Suppressor macrophage treated with lipopolysaccharide for 4 hours (primary cell): ENCODE measurements at regions not wholly inside any gene's neighbourhood (a gene's known extent, or its start where the extent isn't known, plus 50 kb on each side); places are given as distances from the start of the nearest gene placed in this dataset.
"Not testable (repeated sequence)": the region's sequence is repeated elsewhere in the genome, so short reads cannot be mapped to it uniquely, and the experiment has no call there.

Source experiments
- DNase-seq: peaks from one replicate; pipeline ENCODE4 v3.0.0-alpha.2; 2020

DNA sequence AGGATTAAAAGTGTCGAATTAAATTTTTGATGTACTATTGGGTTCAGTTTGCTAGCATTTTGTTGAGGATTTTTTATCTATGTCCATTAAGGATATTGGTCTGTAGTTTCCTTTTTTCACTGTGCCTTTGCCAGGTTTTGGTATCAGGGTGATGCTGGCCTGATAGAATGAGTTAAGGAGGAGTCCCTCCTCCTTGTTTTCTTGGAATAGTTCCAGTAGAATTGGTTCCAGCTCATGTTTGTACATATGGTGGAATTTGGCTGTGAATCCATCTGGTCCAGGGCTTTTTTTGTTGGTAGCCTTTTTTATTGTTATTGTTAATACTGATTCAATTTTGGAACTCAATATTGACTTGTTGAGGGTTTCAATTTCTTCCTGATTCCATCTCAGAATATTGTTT lies 141.8 kb downstream of the SIM1 start:
- DNase-seq: no peak

DNA sequence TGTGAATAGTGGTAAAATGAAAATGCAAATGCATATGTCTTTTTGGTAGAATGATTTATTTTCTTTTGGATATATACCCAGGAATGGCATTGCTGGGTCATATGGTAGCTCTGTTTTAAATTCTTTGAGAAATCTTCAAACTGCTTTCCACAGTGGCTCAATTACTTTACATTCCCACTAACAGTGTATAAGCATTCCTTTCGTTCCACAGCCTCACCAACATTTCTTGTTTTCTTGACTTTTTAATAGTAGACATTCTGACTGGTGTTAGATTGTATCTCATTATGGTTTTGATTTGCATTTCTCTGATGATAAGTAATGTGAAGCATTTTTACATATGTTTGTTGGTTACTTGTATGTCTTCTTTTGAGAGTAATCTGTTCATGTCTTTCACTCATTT lies 144.0 kb downstream of the SIM1 start:
- no peak for DNase-seq

DNA sequence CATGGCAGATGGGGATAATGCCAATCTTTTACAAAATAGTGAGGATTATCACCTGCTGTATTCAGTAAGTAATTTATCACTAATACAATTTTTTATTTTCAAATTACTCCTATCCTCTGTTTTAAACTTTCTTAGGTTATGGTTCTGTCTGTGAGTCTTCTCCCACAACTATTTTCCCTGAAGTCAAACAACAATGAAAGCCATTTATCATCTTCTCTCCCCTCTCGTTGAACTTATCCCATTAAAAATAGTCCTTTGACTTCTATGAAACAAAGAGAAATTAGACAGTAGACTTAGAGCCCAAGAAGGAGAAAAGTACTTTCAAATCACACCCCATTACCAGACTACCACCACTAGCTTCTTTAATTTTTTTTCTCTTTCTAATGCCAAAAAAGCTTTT lies 147.7 kb downstream of the SIM1 start:
- no peak for DNase-seq

DNA sequence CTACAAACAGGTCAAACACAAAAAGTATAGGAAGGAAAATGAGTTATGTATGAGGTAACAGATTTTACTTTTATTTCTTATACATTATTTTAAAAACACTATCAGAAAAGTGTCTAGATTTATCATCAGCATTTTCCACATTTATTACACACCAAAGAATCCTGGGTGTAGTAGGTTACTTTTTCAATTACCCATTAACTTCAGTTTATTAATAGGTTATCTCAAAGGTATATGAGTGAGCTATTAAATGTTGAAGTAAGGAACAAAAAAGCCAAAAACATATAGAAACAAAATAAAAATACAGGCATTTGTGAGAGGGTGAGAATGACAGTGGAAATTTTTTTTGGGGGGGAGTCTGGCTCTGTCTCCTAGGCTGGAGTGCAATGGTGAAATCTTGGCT lies 150.5 kb downstream of the SIM1 start:
- no peak for DNase-seq

DNA sequence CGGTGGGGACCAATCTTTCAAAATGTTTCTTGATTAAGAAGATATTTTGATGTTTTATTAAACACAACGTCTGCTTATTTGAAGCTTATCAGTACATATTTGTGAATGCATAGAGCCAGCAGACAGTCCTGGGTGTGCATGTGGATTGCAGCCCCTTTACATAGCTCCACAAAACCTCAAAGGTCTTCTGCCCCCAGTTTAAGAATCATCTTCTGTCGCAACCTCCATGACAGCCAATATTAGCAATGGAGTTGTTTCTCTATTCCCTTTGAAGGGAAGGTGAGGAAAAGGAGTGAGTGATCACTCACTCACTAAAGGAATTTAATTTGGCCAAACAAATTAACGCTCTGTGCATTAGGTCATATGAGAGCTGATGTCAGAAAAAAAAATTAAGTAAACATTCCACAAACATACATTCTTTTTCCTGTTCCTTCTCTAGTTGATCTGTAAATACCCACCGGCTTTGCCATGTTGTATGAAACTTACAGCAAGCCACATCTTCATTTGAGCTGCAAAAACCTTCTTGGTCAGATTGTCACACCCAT lies 152.9 kb downstream of the SIM1 start:
- no peak for DNase-seq

DNA sequence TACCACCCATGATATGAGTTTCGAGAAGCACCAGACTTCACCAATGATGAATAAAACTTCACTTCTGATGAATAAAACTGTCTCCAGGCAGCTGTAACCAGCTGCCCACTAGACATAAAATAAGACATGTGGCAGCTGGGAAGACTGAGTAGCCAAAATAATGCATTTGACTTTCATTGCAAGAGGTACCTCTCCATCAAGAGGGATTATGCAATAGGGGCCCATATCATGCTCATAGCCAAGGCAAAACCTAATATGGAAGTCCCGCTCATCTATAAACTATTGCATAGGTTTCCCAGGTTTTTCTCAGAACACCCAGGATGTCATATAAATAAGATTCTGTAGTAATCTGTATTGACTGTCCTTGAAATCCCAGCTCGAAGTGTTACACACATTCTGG lies 155.5 kb downstream of the SIM1 start:
- no peak for DNase-seq

DNA sequence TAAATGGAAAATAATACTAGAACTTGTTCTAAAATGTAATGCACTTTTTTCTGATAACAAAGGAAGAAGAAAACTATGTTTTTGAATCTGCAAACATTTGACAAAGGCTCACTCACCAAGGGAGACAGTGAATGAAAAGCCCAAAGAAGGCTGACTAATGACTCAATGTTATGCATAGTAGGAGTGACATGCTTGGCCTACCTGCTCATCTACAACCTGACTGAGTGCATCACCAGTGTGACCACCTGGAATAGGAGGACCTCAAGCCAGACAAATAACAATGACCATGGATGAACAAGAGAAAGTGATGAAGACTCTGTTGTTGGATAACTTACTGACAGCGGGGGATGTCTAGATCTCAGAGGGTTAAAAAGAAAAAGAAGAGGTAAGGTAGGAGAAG lies 157.2 kb downstream of the SIM1 start:
- DNase-seq: no peak

DNA sequence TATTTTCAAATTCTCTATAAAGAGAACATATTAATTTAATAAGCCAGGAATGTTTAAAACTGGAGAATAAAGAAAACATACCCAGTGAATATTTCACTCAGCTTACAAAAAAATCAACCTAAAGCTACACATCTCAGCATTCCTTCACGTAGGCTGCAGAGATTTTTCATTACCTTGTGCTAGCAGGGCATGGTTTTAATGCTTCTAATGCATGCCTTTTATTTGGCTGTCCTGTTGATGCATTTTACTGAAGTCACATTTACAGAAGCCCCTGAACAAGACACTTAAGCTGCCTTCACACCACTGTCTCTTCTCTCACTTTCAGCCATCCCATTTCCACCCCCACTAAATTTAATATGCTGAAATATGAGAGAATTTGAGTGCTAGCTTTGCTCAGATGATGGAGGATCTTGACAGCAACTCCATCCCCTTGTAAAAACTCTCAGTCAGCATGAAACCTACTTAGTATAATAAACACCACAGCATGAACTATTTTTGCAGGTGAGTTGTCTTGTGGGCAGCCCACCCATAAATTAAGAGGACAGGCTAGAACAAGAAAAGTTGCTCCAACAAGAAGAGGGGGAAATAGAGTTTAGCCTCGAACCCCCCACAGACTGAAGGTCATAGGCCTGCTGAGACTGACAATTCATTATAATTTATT lies 159.4 kb downstream of the SIM1 start:
- DNase-seq: no peak

DNA sequence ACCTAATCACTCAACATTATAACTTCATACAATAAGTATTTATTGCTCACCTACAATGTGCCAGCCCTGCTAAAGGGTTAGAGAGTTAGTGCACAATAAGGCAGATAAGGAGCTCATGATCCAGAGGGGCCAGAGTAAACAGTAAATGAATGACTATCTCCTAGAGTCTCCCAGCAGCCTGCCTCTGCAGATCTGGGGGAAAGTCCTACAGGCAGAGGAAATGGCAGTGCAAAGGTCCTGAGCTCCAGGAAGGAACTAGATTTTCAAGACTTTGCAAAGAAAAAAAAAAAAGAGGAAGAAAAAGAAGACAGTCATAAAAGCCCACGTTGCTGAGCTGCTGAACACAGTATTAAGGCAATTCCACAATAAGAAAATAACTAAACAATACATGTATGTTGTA lies 160.1 kb downstream of the SIM1 start:
- DNase-seq: no peak

DNA sequence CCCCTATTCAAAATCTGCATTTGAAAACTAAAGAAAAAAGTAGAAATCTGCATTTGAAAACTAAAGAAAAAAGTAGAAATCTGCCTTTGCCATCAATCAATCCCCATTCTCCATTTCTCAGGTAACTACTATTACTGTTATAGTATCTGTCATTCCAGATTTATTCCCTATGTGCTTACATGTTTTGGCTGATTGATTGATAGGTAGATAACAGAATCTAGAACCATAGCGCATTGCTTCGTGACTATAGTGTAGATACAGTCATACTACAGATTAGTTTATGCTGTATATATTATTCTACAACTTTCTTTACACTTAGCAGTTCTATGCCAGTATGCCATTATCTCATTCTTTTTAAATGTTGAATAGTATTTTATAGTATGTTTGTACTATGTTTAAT lies 163.0 kb downstream of the SIM1 start:
- DNase-seq: no peak

DNA sequence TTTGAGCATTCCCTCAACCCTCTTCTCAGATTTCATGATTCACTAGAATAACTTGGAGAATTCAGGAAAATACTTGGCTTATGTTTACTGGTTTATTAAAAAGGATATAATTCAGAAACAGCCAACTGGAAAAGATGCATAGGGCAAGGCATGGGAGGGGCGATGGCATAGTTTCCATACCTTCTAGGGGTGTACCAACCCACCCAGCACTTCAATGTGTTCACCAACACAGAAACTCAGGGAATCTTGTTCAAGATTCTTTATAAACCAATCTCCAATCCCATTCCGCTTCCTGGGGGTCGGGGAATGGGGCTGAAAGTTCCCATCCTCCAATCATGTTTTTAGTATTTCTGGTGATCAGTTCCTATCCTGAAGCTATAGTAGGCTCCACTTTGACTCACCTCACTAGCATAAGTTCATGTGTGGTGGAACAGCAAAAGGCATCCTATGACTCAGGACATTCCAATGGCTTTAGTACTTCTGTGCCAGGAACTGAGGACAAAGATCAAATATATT lies 164.4 kb downstream of the SIM1 start:
- no peak for DNase-seq

DNA sequence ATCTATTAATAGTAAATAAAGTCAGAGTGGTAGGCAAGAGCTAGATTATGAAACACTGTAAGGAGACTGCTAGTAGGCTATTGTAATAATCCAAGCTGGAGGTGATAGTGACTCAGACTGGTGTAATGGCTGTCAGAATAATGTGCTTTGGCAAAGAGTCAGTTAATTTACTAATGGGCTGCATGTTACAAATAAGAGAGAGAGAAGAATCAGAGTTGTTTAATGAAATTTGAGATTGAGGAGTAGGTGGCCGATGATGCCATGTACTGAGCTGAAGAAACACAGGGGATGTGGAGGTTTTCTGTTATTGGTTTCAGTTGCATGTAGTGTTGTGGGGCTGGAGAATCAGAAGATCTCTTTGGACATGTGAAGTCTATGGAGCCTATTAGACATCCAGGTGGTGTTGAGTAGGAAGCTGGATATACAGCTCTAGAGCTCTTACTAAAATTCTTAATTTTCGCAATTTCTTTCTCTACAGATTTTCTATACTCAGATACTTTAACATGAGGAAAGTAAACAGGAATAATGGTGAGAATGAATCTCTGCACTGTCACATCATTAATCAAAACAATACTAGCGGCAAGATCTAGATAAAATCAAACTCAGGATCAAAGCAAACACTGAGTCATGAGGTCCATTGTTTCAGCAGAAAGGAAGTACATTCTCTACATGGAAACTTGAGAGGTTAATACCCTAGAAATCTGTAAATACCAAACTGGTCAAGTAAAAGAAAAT lies 167.7 kb downstream of the SIM1 start:
- DNase-seq: no peak

DNA sequence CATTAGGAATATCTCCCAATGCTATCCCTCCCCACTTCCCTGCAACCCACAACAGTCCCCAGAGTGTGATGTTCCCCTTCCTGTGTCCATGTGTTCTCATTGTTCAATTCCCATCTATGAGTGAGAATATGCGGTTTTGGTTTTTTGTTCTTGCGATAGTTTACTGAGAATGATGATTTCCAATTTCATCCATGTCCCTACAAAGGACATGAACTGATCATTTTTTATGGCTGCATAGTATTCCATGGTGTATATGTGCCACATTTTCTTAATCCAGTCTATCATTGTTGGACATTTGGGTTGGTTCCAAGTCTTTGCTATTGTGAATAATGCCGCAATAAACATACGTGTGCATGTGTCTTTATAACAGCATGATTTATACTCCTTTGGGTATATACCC lies 169.5 kb downstream of the SIM1 start:
- not testable (repeated sequence) for DNase-seq

DNA sequence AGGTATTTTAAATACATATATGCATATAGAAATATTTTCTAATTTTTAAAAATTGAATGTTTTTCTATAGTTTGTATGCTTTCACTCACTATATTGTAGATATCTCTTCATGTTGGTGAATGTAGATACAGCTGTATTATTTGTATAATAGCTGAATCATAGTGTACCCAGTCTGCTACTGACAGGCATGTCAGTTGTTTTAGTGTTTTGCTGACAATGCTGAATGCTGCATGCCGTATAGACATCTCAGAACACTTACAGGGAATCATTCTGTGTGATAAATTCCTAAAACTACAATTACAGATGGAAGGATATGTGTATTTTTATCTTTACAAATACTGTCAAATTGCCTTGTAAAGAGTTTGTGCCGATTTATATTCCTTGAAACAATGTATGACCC lies 175.4 kb downstream of the SIM1 start:
- DNase-seq: no peak

DNA sequence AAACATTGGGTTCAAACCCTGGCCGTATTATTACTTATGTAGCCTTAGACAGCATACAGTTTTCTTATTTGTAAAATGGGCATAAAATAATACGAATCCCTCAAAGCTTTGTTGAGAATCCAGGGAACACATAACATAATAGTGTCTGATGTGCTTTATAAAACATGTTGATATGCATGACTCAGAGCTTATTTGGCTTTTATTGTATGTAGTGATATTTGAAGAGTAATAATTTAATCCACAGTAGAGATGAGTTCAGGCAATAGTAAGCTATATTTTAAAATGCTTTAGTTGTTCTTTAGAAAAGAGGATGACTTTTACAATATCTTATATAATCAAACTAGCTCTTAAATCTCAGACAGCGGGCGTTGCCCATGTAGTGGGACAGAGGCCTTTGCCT lies 176.4 kb downstream of the SIM1 start:
- DNase-seq: no peak

DNA sequence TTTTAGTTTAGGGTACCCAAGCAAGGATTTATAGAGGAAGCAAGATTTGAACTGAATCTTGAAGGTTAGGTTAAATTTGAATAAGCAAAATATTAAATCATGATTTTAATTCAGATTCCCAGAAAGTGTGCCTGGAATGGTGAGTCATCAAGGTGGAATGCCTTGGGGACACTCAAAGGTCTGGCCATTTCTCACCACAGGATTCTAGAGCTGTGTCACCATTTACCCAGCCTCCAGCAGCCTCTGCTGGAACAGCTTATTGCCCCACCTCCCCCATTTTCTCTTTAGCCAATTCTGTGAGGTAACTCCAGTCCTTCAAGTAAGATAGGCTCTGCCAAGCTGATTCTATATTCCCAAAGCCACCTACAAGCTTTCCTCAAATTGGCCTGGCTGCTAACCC lies 181.4 kb downstream of the SIM1 start:
- DNase-seq: no peak

DNA sequence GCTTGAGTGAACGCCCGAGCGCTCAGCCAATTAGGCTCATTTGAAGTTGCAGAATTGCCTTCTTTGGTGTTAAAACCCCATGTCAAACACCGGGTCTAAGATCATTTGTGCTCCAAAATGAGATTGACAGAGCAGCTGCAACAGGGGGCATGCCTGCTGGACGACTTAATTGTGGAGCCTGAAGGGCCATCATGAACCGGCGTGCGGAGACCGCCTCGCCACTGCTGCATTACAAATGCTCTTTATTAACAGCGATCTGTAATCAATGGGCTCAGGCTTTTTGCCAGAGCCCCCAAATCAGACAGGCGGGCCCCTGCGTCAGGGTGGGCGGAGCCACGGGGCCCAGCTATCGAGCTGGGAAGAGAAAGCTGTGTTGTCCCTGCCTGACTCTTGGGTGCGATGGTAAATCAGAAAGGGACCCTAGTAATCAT lies 183.2 kb downstream of the SIM1 start:
- no peak for DNase-seq

DNA sequence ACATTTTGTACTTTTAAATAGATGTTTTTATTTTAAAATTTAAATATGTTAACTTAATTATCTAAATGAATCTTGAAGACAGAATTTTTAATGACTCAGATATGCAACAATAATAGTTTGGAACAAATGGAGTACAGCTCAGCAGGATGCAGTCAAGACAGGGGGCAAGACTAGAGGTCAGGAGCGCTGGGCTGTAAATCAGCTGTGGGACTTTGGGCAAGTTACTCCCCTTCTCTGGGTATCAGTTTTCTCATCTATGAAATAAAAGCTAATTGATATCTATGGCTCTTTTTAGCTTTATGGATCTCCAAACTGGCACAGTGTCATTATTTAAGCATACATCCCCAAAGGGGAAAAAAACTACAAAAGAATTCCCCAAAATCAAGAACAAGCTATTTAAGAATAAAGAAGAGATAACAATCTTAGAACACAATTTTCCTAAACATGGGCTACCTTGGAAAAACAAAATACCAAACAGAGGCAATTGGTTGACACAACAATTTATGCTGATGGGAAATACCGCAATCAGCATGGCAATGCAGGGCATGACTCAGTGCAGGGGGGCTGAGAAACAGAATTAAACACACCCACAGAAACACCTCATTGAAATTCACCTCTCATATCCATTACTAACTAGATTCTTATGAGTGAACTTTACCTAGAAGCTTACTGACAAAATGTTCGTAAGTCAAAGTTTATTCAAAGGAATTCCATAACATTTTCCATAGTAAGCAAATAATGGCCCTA lies 188.2 kb downstream of the SIM1 start:
- DNase-seq: no peak

DNA sequence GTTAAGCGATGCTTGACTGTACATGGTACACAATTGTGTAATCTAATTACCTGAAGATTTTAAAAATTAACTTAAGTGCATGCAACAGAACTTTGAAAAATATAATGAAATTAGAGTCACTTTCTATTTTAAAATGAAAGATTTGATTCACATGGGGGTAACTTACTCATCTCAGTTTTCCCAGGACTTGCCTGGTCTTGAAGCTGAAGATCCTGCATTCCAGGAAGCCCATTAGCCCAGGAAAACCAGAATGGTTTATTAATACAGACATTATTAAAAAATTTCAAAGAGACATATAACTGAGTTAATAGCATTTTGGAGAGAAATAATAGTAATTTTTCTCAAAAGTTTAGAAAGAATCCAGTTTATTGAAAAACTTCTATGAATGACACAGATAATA lies 190.6 kb downstream of the SIM1 start:
- no peak for DNase-seq

DNA sequence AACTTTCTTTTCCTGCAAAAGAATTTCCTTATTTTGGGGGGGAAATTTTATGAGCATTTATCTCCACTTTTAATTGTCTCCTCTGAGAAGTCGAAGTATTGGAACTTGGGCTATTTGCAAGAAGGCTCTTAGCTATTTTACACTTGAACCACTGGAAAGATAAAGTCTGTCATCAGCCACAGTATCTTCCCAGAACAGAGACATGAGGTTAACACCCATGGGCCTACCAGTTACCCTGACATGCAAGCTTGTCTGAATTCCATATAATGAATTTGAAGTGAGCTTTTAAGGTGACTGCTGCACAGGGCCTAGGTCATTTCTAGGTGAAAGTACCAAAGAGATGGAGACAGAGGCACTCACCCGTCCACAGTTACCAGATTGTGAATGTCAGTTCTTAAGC lies 193.1 kb downstream of the SIM1 start:
- DNase-seq: no peak

DNA sequence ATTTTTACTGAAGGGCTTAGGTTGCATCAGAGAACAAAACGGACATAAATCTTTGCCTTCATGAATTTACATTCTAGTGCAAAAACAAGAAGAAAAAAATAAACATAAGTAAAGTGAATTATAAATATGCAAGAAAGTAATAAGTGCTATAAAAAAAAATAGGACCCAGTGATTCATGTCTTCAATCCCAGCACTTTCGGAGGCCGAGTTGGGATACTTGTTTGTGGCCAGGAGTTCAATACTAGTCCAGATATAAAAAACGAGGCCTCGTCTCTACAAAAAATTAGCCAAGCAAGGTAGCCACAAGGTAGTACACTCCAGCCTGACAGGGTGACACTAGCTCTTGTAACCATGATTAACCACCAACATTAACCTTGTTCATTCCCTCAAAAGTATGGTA lies 193.5 kb downstream of the SIM1 start:
- DNase-seq: no peak

DNA sequence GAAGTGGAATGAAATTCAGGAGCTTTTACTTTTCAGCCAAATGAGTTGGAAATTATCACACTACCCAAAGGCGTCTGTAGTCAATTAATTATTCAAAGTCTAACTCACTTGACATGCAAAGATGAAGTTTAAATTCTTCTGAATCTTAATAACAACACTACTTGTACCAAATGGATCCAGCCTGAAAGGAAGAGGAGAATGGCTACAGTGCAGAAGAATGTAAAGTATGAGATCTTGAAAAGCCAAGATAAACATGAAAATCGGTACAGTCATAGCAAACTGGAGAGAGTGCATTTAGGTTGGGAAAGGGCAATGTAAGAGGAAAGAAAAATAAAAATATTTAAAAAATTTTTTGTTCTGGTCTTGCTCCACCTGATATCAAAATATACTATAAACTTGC lies 195.5 kb downstream of the SIM1 start:
- no peak for DNase-seq

DNA sequence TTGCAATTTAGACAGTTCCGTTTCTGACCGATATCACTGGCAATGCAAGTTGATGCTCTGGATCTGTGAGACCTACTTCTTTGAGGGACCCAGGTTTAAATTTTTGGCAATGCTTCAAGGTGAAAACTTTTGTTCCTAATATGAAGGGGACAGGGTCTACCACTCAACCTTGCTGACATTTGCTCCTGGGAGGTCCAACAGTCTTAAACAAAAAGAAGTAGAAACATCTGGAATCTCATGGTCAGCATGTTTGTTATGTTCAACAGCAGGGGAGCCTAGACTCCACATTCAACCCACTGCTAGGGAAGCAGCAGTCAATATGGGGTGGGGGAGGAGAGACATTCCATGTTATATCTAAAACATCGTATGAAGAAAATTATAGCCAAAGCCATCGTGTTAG lies 196.4 kb downstream of the SIM1 start:
- no peak for DNase-seq

DNA sequence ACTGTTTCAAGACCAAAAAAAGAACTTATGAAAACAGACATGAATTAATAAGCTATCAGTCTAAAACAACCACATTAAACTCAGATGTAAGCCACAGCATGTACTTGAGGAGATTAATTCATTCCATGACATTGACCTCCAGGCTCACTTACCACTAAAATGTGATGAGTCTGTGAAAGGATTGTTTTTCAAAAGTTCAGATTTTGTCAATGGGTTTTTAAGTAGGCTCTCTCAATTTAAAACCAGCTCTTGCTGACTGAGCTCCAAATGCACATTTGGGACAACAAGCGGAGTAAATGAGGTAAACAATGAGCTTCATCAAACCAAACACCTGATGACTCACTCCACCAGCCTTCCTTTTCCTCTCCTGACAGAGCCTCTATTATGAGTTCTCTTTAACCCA lies 197.0 kb downstream of the SIM1 start:
- DNase-seq: no peak
